ENCODE measurements at regions not wholly inside any gene's neighbourhood (a gene's known extent, or its start where the extent isn't known, plus 50 kb on each side); places are given as distances from the start of the nearest gene placed in this dataset.

GRCh38 chr13:90717451-90717936, 630.0 kb upstream of the MIR17HG start:
- TF ChIP-seq CTCF (IDR thresholded peaks at IDR 0.05; ENCODE audit: low read depth, low read length) (no peak), EZH2phosphoT487 (IDR thresholded peaks at IDR 0.05; ENCODE audit: low read depth) (no peak)

All from OCI-LY3 (cell line).